K562 (cell line): ENCODE measurements at regions not wholly inside any gene's neighbourhood (a gene's known extent, or its start where the extent isn't known, plus 50 kb on each side); places are given as distances from the start of the nearest gene placed in this dataset.

Source experiments
- ATAC-seq: fragments of 200-7000 bp; cut with Tn5 transposase; 3 replicates; pipeline ENCODE4 v1.9.1; 2020; ENCODE audit warnings: moderate library complexity
- BruUV-seq: library from RNA; stranded (reverse); fragments of 400-500 nt; replicated peaks from 2 replicates; lab custom pipeline; 2021; lab: Mats Ljungman, UMichigan
- CTCF ChIA-PET: fragments of 300-600 bp; formaldehyde crosslinking; extraction: SDS; loops from one replicate; lab custom pipeline; 2021; ENCODE audit warnings: low intra/inter-chr PET ratio; lab: Yijun Ruan, JAX
- POLR2A ChIA-PET: fragments of 300-600, 350-650 bp; sonication (Branson Sonifier 250); formaldehyde crosslinking; extraction: SDS; loops from one replicate; lab custom pipeline; 2021; ENCODE audit warnings: antibody characterized with exemption, inconsistent platforms; lab: Yijun Ruan, JAX
- DNase-seq, 4 experiments: peaks; one replicate each; pipeline versions ENCODE4 v3.0.0 to v3.0.0-alpha.2; 2011 to 2018; ENCODE audit warnings: low spot score in 3 of 4, mixed read lengths in 3 of 4; ENCODE audit errors: extremely low read depth in 1 of 4
- FAIRE-seq: peaks from 2 replicates; lab custom pipeline; 2011; peaks lifted over from hg19 to GRCh38; lab: Jason Lieb, UNC
- H2AFZ ChIP-seq: 2 replicates; pipeline ENCODE4 v1.6.0; 2011; ENCODE audit warnings: low read depth, low read length, control low read depth, inconsistent platforms
- H3K27ac ChIP-seq: fragments of 200-600 bp; 3 replicates; pipeline ENCODE4 v1.8.0; 2011; ENCODE audit warnings: low read depth, mild to moderate bottlenecking, control low read depth, inconsistent platforms, low read length, moderate library complexity, mixed read lengths; ENCODE audit errors: extremely low read depth
- H3K27me3 ChIP-seq, 2 experiments: fragments of 300-600 bp in 1 of 2; 2 replicates in 1 of 2; 3 replicates in 1 of 2; pipeline versions ENCODE4 v1.6.0 to v1.8.0; 2011; ENCODE audit warnings: inconsistent platforms in 2 of 2, low read length in 2 of 2, mild to moderate bottlenecking in 1 of 2, mixed read lengths in 1 of 2, moderate library complexity in 1 of 2; ENCODE audit not compliant: control insufficient read depth in 2 of 2, insufficient read depth in 2 of 2
- H3K36me3 ChIP-seq: fragments of 300-600 bp; 3 replicates; pipeline ENCODE4 v1.8.0; 2011; ENCODE audit warnings: mild to moderate bottlenecking, low read length, inconsistent platforms; ENCODE audit not compliant: control insufficient read depth, insufficient read depth
- H3K4me1 ChIP-seq, 2 experiments: fragments of 200-600 bp in 1 of 2; replicated peaks in 1 of 2; 2 replicates in 1 of 2; 3 replicates in 1 of 2; pipeline versions ENCODE4 v1.5.1 to v1.8.0; 2011; ENCODE audit warnings: inconsistent platforms in 2 of 2, low read length in 2 of 2, mild to moderate bottlenecking in 1 of 2, mixed read lengths in 1 of 2, moderate library complexity in 1 of 2; ENCODE audit not compliant: control insufficient read depth in 2 of 2, insufficient read depth in 2 of 2
- H3K4me2 ChIP-seq: 2 replicates; pipeline ENCODE4 v1.6.1; 2011; ENCODE audit warnings: low read length, control low read depth, inconsistent platforms, mixed read lengths; ENCODE audit not compliant: insufficient read depth
- H3K4me3 ChIP-seq: fragments of 200-600 bp; sonication (generic), shearing (Covaris generic); 2 replicates; pipeline ENCODE4 v1.5.1; 2016; ENCODE audit warnings: control low read depth, inconsistent platforms
- H3K79me2 ChIP-seq: fragments of 200-600 bp; 3 replicates; pipeline ENCODE4 v1.8.0; 2011; ENCODE audit warnings: low read length, inconsistent platforms; ENCODE audit not compliant: control insufficient read depth, insufficient read depth
- H3K9ac ChIP-seq, 2 experiments: 2 replicates each; pipeline versions ENCODE4 v1.6.0 to v1.6.1; 2011; ENCODE audit warnings: low read depth in 2 of 2, low read length in 2 of 2, control low read depth in 1 of 2, inconsistent platforms in 1 of 2, mild to moderate bottlenecking in 1 of 2, mixed read lengths in 1 of 2; ENCODE audit not compliant: insufficient read depth in 1 of 2
- H3K9me1 ChIP-seq: one replicate; pipeline ENCODE4 v1.6.0; 2011; ENCODE audit warnings: inconsistent platforms, mild to moderate bottlenecking, low read length, moderate library complexity; ENCODE audit not compliant: control insufficient read depth, insufficient read depth
- H3K9me3 ChIP-seq: replicated peaks from 2 replicates; pipeline ENCODE4 v1.5.1; 2011; ENCODE audit warnings: low read depth, low read length, inconsistent platforms; ENCODE audit not compliant: control insufficient read depth, insufficient read depth
- H4K20me1 ChIP-seq: replicated peaks from 2 replicates; pipeline ENCODE4 v1.6.1; 2011; ENCODE audit warnings: low read length, inconsistent platforms, mixed read lengths; ENCODE audit not compliant: control insufficient read depth, insufficient read depth
- HDAC3 ChIP-seq: fragments of 450-650 bp; IDR thresholded peaks from 2 replicates; pipeline ENCODE4 v1.6.1; 2018; ENCODE audit warnings: borderline replicate concordance, mild to moderate bottlenecking, moderate library complexity; ENCODE audit not compliant: partially characterized antibody
- KLF1 ChIP-seq: fragments of 450-650 bp; IDR thresholded peaks from 2 replicates; pipeline ENCODE4 v1.6.1; 2016; ENCODE audit warnings: missing genetic modification characterization, missing compliant biosample characterization
- NBN ChIP-seq: fragments of 450-650 bp; IDR thresholded peaks from 2 replicates; pipeline ENCODE4 v1.6.1; 2016; ENCODE audit warnings: low read depth, mild to moderate bottlenecking
- PHF21A ChIP-seq: fragments of 450-650 bp; IDR thresholded peaks from 2 replicates; pipeline ENCODE4 v1.6.1; 2017; ENCODE audit warnings: low read depth, borderline replicate concordance
- POLR2G ChIP-seq: fragments of 200-400 bp; formaldehyde crosslinking; IDR thresholded peaks from 2 replicates; pipeline ENCODE4 v1.6.1; 2017; ENCODE audit warnings: low read depth, mild to moderate bottlenecking, antibody characterized with exemption, low read length, moderate library complexity
- PTBP1 ChIP-seq: fragments of 200-400 bp; formaldehyde crosslinking; IDR thresholded peaks from 2 replicates; pipeline ENCODE4 v1.6.1; 2017; ENCODE audit warnings: low read depth, low read length
- SRSF1 ChIP-seq: fragments of 200-400 bp; formaldehyde crosslinking; IDR thresholded peaks from 2 replicates; pipeline ENCODE4 v1.6.1; 2017; ENCODE audit warnings: mild to moderate bottlenecking, low read depth, low read length, moderate library complexity
- SRSF7 ChIP-seq: fragments of 200-400 bp; formaldehyde crosslinking; optimal IDR thresholded peaks from 2 replicates; pipeline ENCODE3; 2017; ENCODE audit warnings: mild to moderate bottlenecking, low read depth, low read length
- ZEB2 ChIP-seq: fragments of 450-650 bp; IDR thresholded peaks from 2 replicates; pipeline ENCODE4 v1.6.1; 2016
- ZNF431 ChIP-seq: sonication (generic); formaldehyde crosslinking; IDR thresholded peaks from 2 replicates; pipeline ENCODE4 v1.8.0; 2022; ENCODE audit warnings: mild to moderate bottlenecking, missing genetic modification reagents
- ZNF551 ChIP-seq: fragments of 250-450 bp; sonication (Bioruptor Pico); IDR thresholded peaks from 2 replicates; pipeline ENCODE4 v1.5.0; 2021; ENCODE audit warnings: mild to moderate bottlenecking, moderate library complexity
- ZNF77 ChIP-seq: fragments of 250-450 bp; sonication (Bioruptor Pico); IDR thresholded peaks from 2 replicates; pipeline ENCODE4 v1.5.0; 2020
- WGBS: fragments of 100-300 bp; shearing (Covaris generic); methylation state at CpG from one replicate; pipeline ENCODE4 v1.1.6; 2016; ENCODE audit warnings: low coverage, mixed read lengths; ENCODE audit not compliant: insufficient coverage; ENCODE audit errors: missing lambda C conversion rate; 5-methylcytosine and 5-hydroxymethylcytosine counted together
- in situ Hi-C: fragments of 300-500 bp; cut with MboI; formaldehyde crosslinking; loops from 4 replicates; pipeline ENCODE4 v1.15.0; 2018; ENCODE audit warnings: inconsistent platforms, mixed read lengths
- intact Hi-C: fragments of 100-400 bp; cut with micrococcal nuclease; formaldehyde crosslinking; loops from 2 replicates; pipeline ENCODE4 v1.14.2; 2022
- TF ChIP-seq, protein P1 (sequence below): fragments of 250-450 bp; sonication (Bioruptor Pico); IDR thresholded peaks from 2 replicates; pipeline ENCODE4 v1.8.0; 2021; ENCODE audit warnings: moderate library complexity, mild to moderate bottlenecking, inconsistent platforms
- TF ChIP-seq, protein P2 (sequence below): fragments of 250-450 bp; sonication (Bioruptor Pico); IDR thresholded peaks from 2 replicates; pipeline ENCODE4 v1.4.0; 2020; ENCODE audit warnings: borderline replicate concordance

DNA sequence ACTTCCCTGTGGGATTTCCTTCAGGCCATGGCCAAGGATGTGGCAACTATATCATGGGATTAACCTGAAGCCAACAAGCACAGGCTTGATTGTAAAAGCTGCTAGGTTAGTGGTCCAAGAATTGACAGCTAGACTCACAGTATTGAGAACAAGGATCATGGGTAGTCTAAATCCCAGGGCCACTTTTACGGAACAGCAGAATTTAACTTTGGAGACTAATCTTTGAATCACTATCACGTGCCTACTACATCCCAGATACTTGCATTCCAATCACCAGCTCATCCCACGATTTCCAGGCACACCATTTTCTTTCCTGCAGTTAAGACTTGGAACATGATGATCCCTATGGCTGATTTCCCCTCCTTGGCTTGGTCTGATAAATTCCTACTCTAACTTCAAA lies 65.6 kb upstream of the ADO start:
- H3K9ac ChIP-seq, result no peak overlapping the region
- no peak for FAIRE-seq
- no peaks in the 10 kb centered on the region for H3K9me1 ChIP-seq
- ATAC-seq, result no peak
- no peak overlapping the region for H3K4me3 ChIP-seq
- CTCF ChIA-PET, result no interaction called here
- no peak overlapping the region for H2AFZ ChIP-seq
- H3K9me3 ChIP-seq, result no peaks in the 10 kb centered on the region
- intact Hi-C loops (loop anchor here (10.0 kb wide), 1 partner anchor 416 kb away; no protein-coding TSS in a partner anchor), in situ Hi-C loops (no loop called here)
- no peak overlapping the region for H3K27ac ChIP-seq
- no peak for DNase-seq
- BruUV-seq, result no TSS peak
- no peaks in the 10 kb centered on the region for H3K36me3 ChIP-seq
- H3K4me1 ChIP-seq, result peaks cover 2 to 14% of the 10 kb centered on the region in 2 experiments; a peak in 4 of 5 replicates
- WGBS, result 0% methylated on average over 3 of the region's 3 CpGs
- H3K27me3 ChIP-seq, result peaks cover 0 to 2% of the 10 kb centered on the region in 2 experiments; a peak in 1 of 5 replicates
- H3K4me2 ChIP-seq, result no peak overlapping the region
- no peaks in the 10 kb centered on the region for H3K79me2 ChIP-seq
- no peak for TF ChIP-seq NBN
- TF ChIP-seq PHF21A, result no peak
- no peak for TF ChIP-seq ZNF77 (CRISPR knock-in tag)
- no peak for TF ChIP-seq KLF1 (tag)
- TF ChIP-seq, all 486 proteins: peak for 0
- no peaks in the 10 kb centered on the region for H4K20me1 ChIP-seq
- POLR2A ChIA-PET, result no interaction called here

DNA sequence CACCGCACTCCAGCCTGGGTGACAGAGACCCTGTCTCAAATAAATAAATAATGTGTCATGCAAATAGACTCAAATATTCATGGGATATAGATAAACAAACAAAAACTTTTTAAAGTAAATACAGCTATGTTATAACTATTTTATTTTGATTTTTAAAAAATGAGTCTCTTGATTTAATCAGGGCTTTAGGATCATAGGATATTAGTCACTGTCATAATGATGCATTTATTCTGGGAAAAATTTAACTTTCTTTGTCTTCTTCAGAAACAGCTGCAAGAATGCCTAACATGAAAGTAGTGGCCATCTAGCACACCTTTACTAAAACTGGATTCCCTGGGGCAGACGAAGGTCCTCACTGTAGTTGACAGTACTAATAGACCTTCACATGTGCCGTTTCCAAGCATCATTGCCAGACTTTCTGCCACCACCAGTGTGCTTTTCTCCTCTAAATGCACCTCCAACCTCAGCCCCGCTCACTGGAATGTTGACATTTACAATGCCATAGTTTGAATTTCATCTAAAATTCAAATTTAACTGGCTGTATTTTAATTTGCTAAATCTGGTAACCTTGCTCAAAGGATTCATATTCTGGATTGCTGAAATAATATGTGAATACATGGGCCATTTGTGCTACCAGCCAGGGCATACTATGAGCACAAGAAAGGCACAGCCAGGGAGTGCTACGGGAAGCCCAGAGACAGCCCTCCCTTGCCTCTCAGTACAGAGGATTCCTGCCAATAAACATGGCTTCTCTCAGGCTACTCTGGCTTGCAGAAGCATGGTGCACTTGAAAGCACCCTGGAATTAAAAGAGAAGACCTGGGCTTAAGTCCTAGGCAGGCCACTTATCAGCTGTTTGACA lies 63.4 kb upstream of the ADO start:
- Histone ChIP-seq H3K27me3 (peaks cover 2 to 12% of the 10 kb centered on the region in 2 experiments; a peak in 4 of 5 replicates), H3K9ac (no peak overlapping the region), H3K4me3 (no peak overlapping the region), H3K4me2 (no peak overlapping the region), H4K20me1 (no peaks in the 10 kb centered on the region), H3K36me3 (no peaks in the 10 kb centered on the region), H3K9me1 (no peaks in the 10 kb centered on the region), H3K79me2 (no peaks in the 10 kb centered on the region), H3K9me3 (no peaks in the 10 kb centered on the region), H3K27ac (no peak overlapping the region), H2AFZ (no peak overlapping the region), H3K4me1 (peaks cover 2 to 4% of the 10 kb centered on the region in 2 experiments; a peak in 4 of 5 replicates)
- ChIA-PET POLR2A (no interaction called here), CTCF (no interaction called here)
- ATAC-seq (no peak), FAIRE-seq (no peak), DNase-seq (no peak)
- 1% methylated on average over 5 of the region's 5 CpGs for WGBS
- BruUV-seq, result no TSS peak
- no peak for TF ChIP-seq PTBP1
- TF ChIP-seq HDAC3, result no peak
- no peak for TF ChIP-seq ZEB2
- TF ChIP-seq, protein P1, sequence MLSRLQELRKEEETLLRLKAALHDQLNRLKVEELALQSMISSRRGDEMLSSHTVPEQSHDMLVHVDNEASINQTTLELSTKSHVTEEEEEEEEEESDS (CRISPR knock-in tag), result no peak
- no peak for TF ChIP-seq ZNF431 (CRISPR knock-in tag)
- TF ChIP-seq, protein P2, sequence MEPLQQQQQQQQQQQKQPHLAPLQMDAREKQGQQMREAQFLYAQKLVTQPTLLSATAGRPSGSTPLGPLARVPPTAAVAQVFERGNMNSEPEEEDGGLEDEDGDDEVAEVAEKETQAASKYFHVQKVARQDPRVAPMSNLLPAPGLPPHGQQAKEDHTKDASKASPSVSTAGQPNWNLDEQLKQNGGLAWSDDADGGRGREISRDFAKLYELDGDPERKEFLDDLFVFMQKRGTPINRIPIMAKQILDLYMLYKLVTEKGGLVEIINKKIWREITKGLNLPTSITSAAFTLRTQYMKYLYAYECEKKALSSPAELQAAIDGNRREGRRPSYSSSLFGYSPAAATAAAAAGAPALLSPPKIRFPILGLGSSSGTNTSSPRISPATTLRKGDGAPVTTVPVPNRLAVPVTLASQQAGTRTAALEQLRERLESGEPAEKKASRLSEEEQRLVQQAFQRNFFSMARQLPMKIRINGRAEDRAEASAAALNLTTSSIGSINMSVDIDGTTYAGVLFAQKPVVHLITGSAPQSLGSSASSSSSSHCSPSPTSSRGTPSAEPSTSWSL (CRISPR knock-in tag), result no peak
- no peak for TF ChIP-seq SRSF7
- no peak for TF ChIP-seq POLR2G
- no peak for TF ChIP-seq SRSF1
- no peak for TF ChIP-seq ZNF551 (CRISPR knock-in tag)
- intact Hi-C loops (no loop called here), in situ Hi-C loops (no loop called here)
